GM23248 (cell line): ENCODE measurements at regions not wholly inside any gene's neighbourhood (a gene's known extent, or its start where the extent isn't known, plus 50 kb on each side); places are given as distances from the start of the nearest gene placed in this dataset.

Experiments
- DNase-seq: peaks from one replicate; pipeline ENCODE4 v3.0.0-alpha.2; 2015
- H2AFZ ChIP-seq: fragments of 200-600 bp; sonication (generic); 2 replicates; pipeline ENCODE4 v1.6.1; 2016; ENCODE audit warnings: antibody characterized with exemption
- H3F3A ChIP-seq: fragments of 200-600 bp; sonication (generic); 2 replicates; pipeline ENCODE4 v1.6.1; 2016; ENCODE audit warnings: mild to moderate bottlenecking, antibody characterized with exemption, mixed run types; ENCODE audit not compliant: insufficient read depth
- H3K27ac ChIP-seq: fragments of 200-600 bp; sonication (generic); 2 replicates; pipeline ENCODE4 v1.5.1; 2016; ENCODE audit warnings: mild to moderate bottlenecking
- H3K27me3 ChIP-seq: fragments of 200-600 bp; sonication (generic); replicated peaks from 2 replicates; pipeline ENCODE4 v1.6.1; 2016; ENCODE audit warnings: mild to moderate bottlenecking; ENCODE audit not compliant: insufficient read depth
- H3K36me3 ChIP-seq: fragments of 200-600 bp; sonication (generic); 2 replicates; pipeline ENCODE4 v1.6.1; 2016; ENCODE audit warnings: low read depth, mild to moderate bottlenecking
- H3K4me1 ChIP-seq: fragments of 200-600 bp; sonication (generic); 2 replicates; pipeline ENCODE4 v1.6.1; 2016; ENCODE audit warnings: mild to moderate bottlenecking; ENCODE audit not compliant: insufficient read depth
- H3K4me2 ChIP-seq: fragments of 200-600 bp; sonication (generic); one replicate; pipeline ENCODE4 v1.6.1; 2016; ENCODE audit warnings: mild to moderate bottlenecking; ENCODE audit not compliant: unreplicated experiment
- H3K4me3 ChIP-seq: fragments of 200-600 bp; sonication (generic); 2 replicates; pipeline ENCODE4 v1.5.1; 2016; ENCODE audit warnings: mild to moderate bottlenecking
- H3K79me2 ChIP-seq: fragments of 200-600 bp; sonication (generic); 2 replicates; pipeline ENCODE4 v1.6.1; 2016; ENCODE audit warnings: mild to moderate bottlenecking; ENCODE audit not compliant: insufficient read depth
- H3K9ac ChIP-seq: fragments of 200-600 bp; sonication (generic); 2 replicates; pipeline ENCODE4 v1.6.1; 2016; ENCODE audit warnings: mild to moderate bottlenecking
- H3K9me2 ChIP-seq: fragments of 200-600 bp; sonication (generic); 2 replicates; pipeline ENCODE4 v1.6.1; 2016; ENCODE audit warnings: mixed run types, mild to moderate bottlenecking, moderate library complexity; ENCODE audit not compliant: insufficient read depth
- H3K9me3 ChIP-seq: fragments of 200-600 bp; sonication (generic); one replicate; pipeline ENCODE4 v1.6.1; 2017; ENCODE audit warnings: low read depth
- H4K20me1 ChIP-seq: fragments of 200-600 bp; sonication (generic); 2 replicates; pipeline ENCODE4 v1.6.0; 2016; ENCODE audit not compliant: insufficient read depth
- EZH2 ChIP-seq: fragments of 200-600 bp; sonication (generic); IDR thresholded peaks from 2 replicates; pipeline ENCODE4 v1.6.1; 2018; ENCODE audit warnings: antibody characterized with exemption, mild to moderate bottlenecking; ENCODE audit not compliant: insufficient read depth, poor library complexity, severe bottlenecking
- EZH2phosphoT487 ChIP-seq: fragments of 200-600 bp; sonication (generic); IDR thresholded peaks from 2 replicates; pipeline ENCODE4 v1.6.1; 2018; ENCODE audit warnings: antibody characterized with exemption, moderate library complexity, mild to moderate bottlenecking, low read depth; ENCODE audit not compliant: insufficient read depth
- WGBS, 2 experiments: methylation state at CpG; one replicate each; pipeline ENCODE4 v1.1.6; 2015 to 2017; ENCODE audit warnings: low lambda C conversion rate in 2 of 2, low coverage in 1 of 2; ENCODE audit errors: missing lambda C conversion rate in 2 of 2; 5-methylcytosine and 5-hydroxymethylcytosine counted together
- in situ Hi-C: fragments of 300-500 bp; cut with MboI; formaldehyde crosslinking; loops from 2 replicates; pipeline ENCODE4 v1.15.0; 2020

DNA sequence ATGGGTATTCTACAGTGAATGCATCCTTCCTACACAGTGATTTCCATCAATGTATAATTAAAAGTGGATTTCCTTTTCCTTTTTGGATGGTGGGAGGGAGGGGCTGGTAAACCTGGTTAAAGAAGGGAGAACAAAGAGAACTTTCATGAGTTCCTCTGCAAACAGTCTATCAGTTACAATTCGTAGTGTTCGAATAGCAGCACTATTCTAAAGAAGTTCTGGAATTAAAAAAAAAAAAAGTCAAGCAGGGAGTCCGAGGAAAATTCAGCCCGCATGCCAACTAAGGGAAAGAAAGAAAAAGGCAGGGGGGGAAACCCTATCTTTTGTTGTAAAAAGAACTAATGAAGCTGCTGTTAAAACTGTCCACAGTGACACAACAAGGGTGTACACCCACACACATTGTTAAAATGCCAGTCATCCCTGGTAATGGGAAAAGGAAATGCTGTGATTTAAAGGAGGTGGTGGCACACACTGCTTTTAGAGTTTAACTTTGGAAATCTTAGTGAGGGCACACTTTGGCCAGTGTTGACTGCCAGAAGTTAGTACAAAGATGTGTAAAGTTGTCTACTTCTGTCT is 521.2 kb downstream of the ZIC1 start:
- peak overlapping the region; percentile 28 for H3K27ac ChIP-seq
- peaks cover 21% of the 10 kb centered on the region for H3K4me1 ChIP-seq
- H3K9me2 ChIP-seq, result no peaks in the 10 kb centered on the region
- 66 to 69% methylated on average over 4 of the region's 4 CpGs for WGBS, 2 experiments
- no peaks in the 10 kb centered on the region for H3K9me3 ChIP-seq
- H3K79me2 ChIP-seq, result no peaks in the 10 kb centered on the region
- peak overlapping the region; percentile 49 for H3K4me2 ChIP-seq
- no peaks in the 10 kb centered on the region for H3K27me3 ChIP-seq
- TF ChIP-seq EZH2phosphoT487, result no peak
- TF ChIP-seq EZH2, result no peak
- H3K36me3 ChIP-seq, result no peaks in the 10 kb centered on the region
- no peaks in the 10 kb centered on the region for H3F3A ChIP-seq
- peak overlapping the region; percentile 50 for H2AFZ ChIP-seq
- H3K4me3 ChIP-seq, result no peak overlapping the region
- peak overlapping the region; percentile 22; the same call in 1 of the 2 replicates for H3K9ac ChIP-seq
- H4K20me1 ChIP-seq, result no peaks in the 10 kb centered on the region
- peak; percentile 81 for DNase-seq
- in situ Hi-C loops, result no loop called here

DNA sequence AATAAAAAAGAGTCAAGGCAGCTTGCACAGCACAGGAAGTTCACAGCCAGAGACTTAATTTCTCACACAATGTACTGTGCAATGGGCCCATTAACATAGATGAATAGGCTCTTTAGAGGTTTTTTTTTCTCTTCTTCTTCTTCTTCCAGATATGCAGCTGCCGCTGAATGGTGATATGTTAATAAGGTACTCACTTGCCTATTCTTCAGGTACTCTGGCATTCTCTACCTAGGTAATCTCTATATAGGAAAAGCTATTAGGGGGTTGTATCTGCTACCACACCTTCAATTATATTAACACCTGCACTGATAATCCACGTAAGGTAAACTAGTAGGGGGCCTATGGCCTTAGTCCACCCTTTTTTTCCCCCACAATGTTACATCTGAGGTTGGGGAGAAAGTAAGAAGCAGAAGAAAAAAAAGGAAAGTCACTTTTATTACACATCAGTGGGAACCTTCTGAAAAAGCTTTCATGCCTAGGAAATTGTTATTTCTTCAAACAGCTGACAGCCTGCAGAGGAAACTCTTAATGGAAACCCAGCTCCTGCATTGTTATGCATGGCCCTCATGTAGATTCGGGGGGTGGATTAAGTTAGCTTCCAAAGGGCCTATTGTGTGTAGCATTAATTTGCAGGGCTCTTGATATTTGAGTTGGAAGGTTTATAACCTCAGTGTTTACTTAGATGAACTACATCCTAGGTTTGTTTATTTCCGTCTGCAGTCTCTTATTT is 525.5 kb downstream of the ZIC1 start:
- no peak for DNase-seq
- Histone ChIP-seq H3F3A (no peaks in the 10 kb centered on the region), H3K4me1 (peaks cover 24% of the 10 kb centered on the region), H3K36me3 (no peaks in the 10 kb centered on the region), H3K27ac (no peak overlapping the region), H2AFZ (no peak overlapping the region), H3K9me2 (0 out of 2 replicates have a peak, but pooled peaks cover 3% of the 10 kb centered on the region), H4K20me1 (no peaks in the 10 kb centered on the region), H3K27me3 (no peaks in the 10 kb centered on the region), H3K79me2 (no peaks in the 10 kb centered on the region), H3K4me2 (no peak overlapping the region), H3K9ac (no peak overlapping the region), H3K4me3 (no peak overlapping the region), H3K9me3 (no peaks in the 10 kb centered on the region)
- no peak for TF ChIP-seq EZH2phosphoT487
- no peak for TF ChIP-seq EZH2
- in situ Hi-C loops, result no loop called here
- 78 to 95% methylated on average over 4 of the region's 4 CpGs for WGBS, 2 experiments

DNA sequence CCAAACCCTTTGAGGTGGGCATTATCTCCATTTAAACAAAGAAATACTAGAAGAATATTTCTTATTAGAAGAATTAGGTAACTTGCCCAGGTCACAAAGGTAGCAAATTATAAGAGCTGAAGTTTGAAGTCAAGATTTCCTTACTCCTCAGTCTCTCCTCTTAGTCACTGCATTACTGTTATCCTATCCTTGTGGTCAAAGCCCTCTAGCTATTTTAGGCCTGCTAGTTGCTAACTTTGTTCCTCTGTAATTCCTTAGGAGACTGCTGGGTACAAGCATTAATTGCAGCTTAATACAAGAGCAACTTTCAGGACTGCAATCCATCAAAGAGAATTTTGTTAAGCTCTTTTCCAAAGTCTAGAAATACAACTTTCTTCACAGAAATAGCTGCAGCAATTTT is 528.2 kb downstream of the ZIC1 start:
- in situ Hi-C loops, result no loop called here
- H3K79me2 ChIP-seq, result no peaks in the 10 kb centered on the region
- H4K20me1 ChIP-seq, result no peaks in the 10 kb centered on the region
- 0 out of 2 replicates have a peak, but pooled peaks cover 3% of the 10 kb centered on the region for H3K9me2 ChIP-seq
- peak; percentile 50 for DNase-seq
- H3K27me3 ChIP-seq, result no peaks in the 10 kb centered on the region
- no peak overlapping the region for H2AFZ ChIP-seq
- no peak overlapping the region for H3K27ac ChIP-seq
- no peak overlapping the region for H3K4me2 ChIP-seq
- H3K4me1 ChIP-seq, result peaks cover 12% of the 10 kb centered on the region
- peaks cover 7% of the 10 kb centered on the region for H3F3A ChIP-seq
- H3K4me3 ChIP-seq, result no peak overlapping the region
- H3K36me3 ChIP-seq, result no peaks in the 10 kb centered on the region
- no peak overlapping the region for H3K9ac ChIP-seq
- no peak for TF ChIP-seq EZH2phosphoT487
- no peak for TF ChIP-seq EZH2
- H3K9me3 ChIP-seq, result no peaks in the 10 kb centered on the region

DNA sequence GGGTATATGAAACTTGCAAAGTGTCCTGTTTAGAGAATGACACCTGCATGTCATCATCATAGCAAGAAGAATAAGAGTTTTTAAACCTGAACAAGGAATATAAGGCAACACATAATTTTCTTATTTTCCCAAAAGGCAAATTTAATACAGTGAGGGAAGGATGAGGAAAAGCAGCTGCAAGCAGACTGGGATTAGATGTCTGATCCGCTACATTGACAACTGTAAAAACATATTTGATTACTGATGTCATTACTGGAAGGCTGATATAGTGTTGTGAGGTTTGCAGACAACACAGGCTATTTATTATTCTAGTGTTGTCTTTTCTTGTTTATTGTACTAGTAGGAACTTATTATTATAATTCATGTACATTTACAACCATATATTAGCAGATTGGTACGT is 528.7 kb downstream of the ZIC1 start:
- 89 to 100% methylated on average over 2 of the region's 2 CpGs for WGBS, 2 experiments
- Histone ChIP-seq H3K27ac (no peak overlapping the region), H3K4me1 (peaks cover 18% of the 10 kb centered on the region), H3F3A (peaks cover 13% of the 10 kb centered on the region), H3K36me3 (no peaks in the 10 kb centered on the region), H3K27me3 (no peaks in the 10 kb centered on the region), H2AFZ (no peak overlapping the region), H3K9me3 (no peaks in the 10 kb centered on the region), H3K79me2 (no peaks in the 10 kb centered on the region), H3K4me3 (no peak overlapping the region), H4K20me1 (no peaks in the 10 kb centered on the region), H3K9me2 (0 out of 2 replicates have a peak, but pooled peaks cover 3% of the 10 kb centered on the region), H3K4me2 (no peak overlapping the region), H3K9ac (no peak overlapping the region)
- in situ Hi-C loops, result no loop called here
- TF ChIP-seq EZH2phosphoT487 (no peak), EZH2 (no peak)
- DNase-seq, result no peak
